ENCODE measurements at regions not wholly inside any gene's neighbourhood (a gene's known extent, or its start where the extent isn't known, plus 50 kb on each side); places are given as distances from the start of the nearest gene placed in this dataset.

GRCh38 chr6:105982761-105983540, 103.2 kb upstream of the PRDM1 start:
- no peak for TF ChIP-seq CTCF (IDR thresholded peaks at IDR 0.05)
- TF ChIP-seq POLR2A (IDR thresholded peaks at IDR 0.05): no peak

Measured in body of pancreas (tissue), 4 donors.